ENCODE measurements at regions not wholly inside any gene's neighbourhood (a gene's known extent, or its start where the extent isn't known, plus 50 kb on each side); places are given as distances from the start of the nearest gene placed in this dataset.

- TF ChIP-seq, protein P1, sequence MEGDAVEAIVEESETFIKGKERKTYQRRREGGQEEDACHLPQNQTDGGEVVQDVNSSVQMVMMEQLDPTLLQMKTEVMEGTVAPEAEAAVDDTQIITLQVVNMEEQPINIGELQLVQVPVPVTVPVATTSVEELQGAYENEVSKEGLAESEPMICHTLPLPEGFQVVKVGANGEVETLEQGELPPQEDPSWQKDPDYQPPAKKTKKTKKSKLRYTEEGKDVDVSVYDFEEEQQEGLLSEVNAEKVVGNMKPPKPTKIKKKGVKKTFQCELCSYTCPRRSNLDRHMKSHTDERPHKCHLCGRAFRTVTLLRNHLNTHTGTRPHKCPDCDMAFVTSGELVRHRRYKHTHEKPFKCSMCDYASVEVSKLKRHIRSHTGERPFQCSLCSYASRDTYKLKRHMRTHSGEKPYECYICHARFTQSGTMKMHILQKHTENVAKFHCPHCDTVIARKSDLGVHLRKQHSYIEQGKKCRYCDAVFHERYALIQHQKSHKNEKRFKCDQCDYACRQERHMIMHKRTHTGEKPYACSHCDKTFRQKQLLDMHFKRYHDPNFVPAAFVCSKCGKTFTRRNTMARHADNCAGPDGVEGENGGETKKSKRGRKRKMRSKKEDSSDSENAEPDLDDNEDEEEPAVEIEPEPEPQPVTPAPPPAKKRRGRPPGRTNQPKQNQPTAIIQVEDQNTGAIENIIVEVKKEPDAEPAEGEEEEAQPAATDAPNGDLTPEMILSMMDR (optimal IDR thresholded peaks at IDR 0.05 in 1 of 3, IDR thresholded peaks at IDR 0.05 in 1 of 3, conservative IDR thresholded peaks at IDR 0.05 in 1 of 3; ENCODE audit: extremely low read depth in 1 of 3, insufficient read depth in 2 of 3, low read length in 3 of 3), result no peak
- no peak for TF ChIP-seq EZH2 (IDR thresholded peaks at IDR 0.05; ENCODE audit: low read length)
These were observed 380.7 kb upstream of the NOCT start for GRCh38 chr4:138634915-138635314.
